Activated CD4-positive, CD25-positive, alpha-beta regulatory T cell (primary cell): ENCODE measurements at regions not wholly inside any gene's neighbourhood (a gene's known extent, or its start where the extent isn't known, plus 50 kb on each side); places are given as distances from the start of the nearest gene placed in this dataset.

Experiments
- DNase-seq, 4 experiments: peaks; one replicate each; lab custom pipeline; 2025; lab: John Stamatoyannopoulos, UW

GRCh38 chr18:24734058-24734457, 273.6 kb downstream of the HRH4 start:
- no peak for DNase-seq

GRCh38 chr18:24735624-24736231, 275.3 kb downstream of the HRH4 start:
- DNase-seq = no peak

GRCh38 chr18:24736662-24737330, 276.4 kb downstream of the HRH4 start:
- no peak for DNase-seq

GRCh38 chr18:24740829-24741228, 280.4 kb downstream of the HRH4 start:
- DNase-seq = no peak

- DNase-seq = no peak
Observed at GRCh38 chr18:24741321-24741720, 280.9 kb downstream of the HRH4 start.

GRCh38 chr18:24741965-24742724, 281.7 kb downstream of the HRH4 start:
- no peak for DNase-seq

GRCh38 chr18:24754583-24755253, 294.3 kb downstream of the HRH4 start:
- DNase-seq = no peak

- no peak for DNase-seq
Observed at GRCh38 chr18:24756385-24756784, 295.9 kb downstream of the HRH4 start.

GRCh38 chr18:24757134-24757533, 296.7 kb downstream of the HRH4 start:
- no peak for DNase-seq

- DNase-seq = no peak
Observed at GRCh38 chr18:24761765-24762164, 301.3 kb downstream of the HRH4 start.

GRCh38 chr18:24762511-24762910, 302.1 kb downstream of the HRH4 start:
- no peak for DNase-seq

- no peak for DNase-seq
Observed at GRCh38 chr18:24763765-24764513, 303.5 kb downstream of the HRH4 start.

- no peak for DNase-seq
Observed at GRCh38 chr18:24764766-24765165, 304.3 kb downstream of the HRH4 start.

GRCh38 chr18:24766376-24766775, 305.9 kb downstream of the HRH4 start:
- DNase-seq = no peak

GRCh38 chr18:24770311-24771024, 310.0 kb downstream of the HRH4 start:
- DNase-seq = no peak

GRCh38 chr18:24771300-24771699, 310.9 kb downstream of the HRH4 start:
- no peak for DNase-seq

GRCh38 chr18:24773101-24773500, 312.7 kb downstream of the HRH4 start:
- DNase-seq = no peak

- no peak for DNase-seq
Observed at GRCh38 chr18:24776019-24776418, 315.6 kb downstream of the HRH4 start.

- DNase-seq = no peak
Observed at GRCh38 chr18:24778810-24779418, 318.5 kb downstream of the HRH4 start.

GRCh38 chr18:24782566-24782965, 322.1 kb downstream of the HRH4 start:
- no peak for DNase-seq

- no peak for DNase-seq
Observed at GRCh38 chr18:24785019-24785418, 324.6 kb downstream of the HRH4 start.
